Nephron (organoid): ENCODE measurements at regions not wholly inside any gene's neighbourhood (a gene's known extent, or its start where the extent isn't known, plus 50 kb on each side); places are given as distances from the start of the nearest gene placed in this dataset.

Experiments
- H3K27ac Mint-ChIP-seq, 3 experiments: 2 replicates each; pipeline ENCODE4 v1.8.0; 2020; ENCODE audit warnings: mixed read lengths in 3 of 3, mild to moderate bottlenecking in 2 of 3, moderate library complexity in 1 of 3
- H3K27me3 Mint-ChIP-seq: 2 replicates; pipeline ENCODE4 v1.8.0; 2021; ENCODE audit warnings: low read depth, mild to moderate bottlenecking, moderate library complexity, mixed read lengths
- H3K36me3 Mint-ChIP-seq: 2 replicates; pipeline ENCODE4 v1.8.0; 2020; ENCODE audit warnings: low read depth, mixed read lengths
- H3K4me1 Mint-ChIP-seq: 2 replicates; pipeline ENCODE4 v1.8.0; 2020; ENCODE audit warnings: mixed read lengths
- H3K4me3 Mint-ChIP-seq, 3 experiments: 2 replicates each; pipeline ENCODE4 v1.8.0; 2020; ENCODE audit warnings: mild to moderate bottlenecking in 3 of 3, mixed read lengths in 3 of 3, moderate library complexity in 2 of 3
- H3K9me3 Mint-ChIP-seq: 2 replicates; pipeline ENCODE4 v1.8.0; 2020; ENCODE audit warnings: mixed read lengths
- CTCF ChIP-seq, 3 experiments: fragments of 200-600 bp; sonication (generic); IDR thresholded peaks; one replicate each; pipeline ENCODE4 v1.5.0; 2021; ENCODE audit warnings: antibody characterized with exemption in 3 of 3; ENCODE audit not compliant: unreplicated experiment in 3 of 3

GRCh38 chr1:224509907-224510306 lies 75.3 kb upstream of the WDR26 start:
- no peak for TF ChIP-seq CTCF (IDR thresholded peaks at IDR 0.05; ENCODE audit: unreplicated experiment in 3 of 3)
- peak overlapping the region in 2 of 3 experiments; percentile 6 to 48 for H3K27ac Mint-ChIP-seq
- no peak overlapping the region for H3K4me3 Mint-ChIP-seq
- peaks cover 39% of the 10 kb centered on the region for H3K4me1 Mint-ChIP-seq
- H3K27me3 Mint-ChIP-seq, result peaks cover 4% of the 10 kb centered on the region
- H3K9me3 Mint-ChIP-seq, result no peaks in the 10 kb centered on the region
- no peaks in the 10 kb centered on the region for H3K36me3 Mint-ChIP-seq

- no peaks in the 10 kb centered on the region for H3K36me3 Mint-ChIP-seq
- no peaks in the 10 kb centered on the region for H3K9me3 Mint-ChIP-seq
- no peak for TF ChIP-seq CTCF (IDR thresholded peaks at IDR 0.05; ENCODE audit: unreplicated experiment in 3 of 3)
- H3K4me3 Mint-ChIP-seq, result no peak overlapping the region
- no peak overlapping the region for H3K27ac Mint-ChIP-seq
- peaks cover 4% of the 10 kb centered on the region for H3K27me3 Mint-ChIP-seq
- peaks cover 29% of the 10 kb centered on the region for H3K4me1 Mint-ChIP-seq
Measured at GRCh38 chr1:224510880-224511645, 76.5 kb upstream of the WDR26 start.

GRCh38 chr1:224512600-224513151 lies 78.1 kb upstream of the WDR26 start:
- Mint-ChIP-seq H3K27me3 (peaks cover 4% of the 10 kb centered on the region), H3K27ac (no peak overlapping the region), H3K4me1 (peaks cover 17% of the 10 kb centered on the region), H3K36me3 (no peaks in the 10 kb centered on the region), H3K9me3 (no peaks in the 10 kb centered on the region), H3K4me3 (no peak overlapping the region)
- no peak for TF ChIP-seq CTCF (IDR thresholded peaks at IDR 0.05; ENCODE audit: unreplicated experiment in 3 of 3)

GRCh38 chr1:224513383-224513782 lies 78.8 kb upstream of the WDR26 start:
- H3K27me3 Mint-ChIP-seq, result peaks cover 4% of the 10 kb centered on the region
- H3K4me3 Mint-ChIP-seq, result no peak overlapping the region
- peak overlapping the region; percentile 1 to 8 (median 1) for H3K27ac Mint-ChIP-seq
- H3K36me3 Mint-ChIP-seq, result no peaks in the 10 kb centered on the region
- no peak for TF ChIP-seq CTCF (IDR thresholded peaks at IDR 0.05; ENCODE audit: unreplicated experiment in 3 of 3)
- peaks cover 11% of the 10 kb centered on the region for H3K4me1 Mint-ChIP-seq
- no peaks in the 10 kb centered on the region for H3K9me3 Mint-ChIP-seq

- Mint-ChIP-seq H3K4me3 (no peak overlapping the region), H3K4me1 (peaks cover 7% of the 10 kb centered on the region), H3K9me3 (no peaks in the 10 kb centered on the region), H3K27me3 (peaks cover 4% of the 10 kb centered on the region), H3K36me3 (no peaks in the 10 kb centered on the region), H3K27ac (peak overlapping the region; percentile 1 to 8 (median 1))
- TF ChIP-seq CTCF (IDR thresholded peaks at IDR 0.05; ENCODE audit: unreplicated experiment in 3 of 3), result peak; percentile 92 to 97 (median 94)
Measured at GRCh38 chr1:224513787-224514209, 79.2 kb upstream of the WDR26 start.

GRCh38 chr1:224517171-224517570 lies 82.6 kb upstream of the WDR26 start:
- no peak overlapping the region for H3K27ac Mint-ChIP-seq
- H3K9me3 Mint-ChIP-seq, result no peaks in the 10 kb centered on the region
- H3K27me3 Mint-ChIP-seq, result no peaks in the 10 kb centered on the region
- TF ChIP-seq CTCF (IDR thresholded peaks at IDR 0.05; ENCODE audit: unreplicated experiment in 3 of 3), result no peak
- no peaks in the 10 kb centered on the region for H3K36me3 Mint-ChIP-seq
- peaks cover 7% of the 10 kb centered on the region for H3K4me1 Mint-ChIP-seq
- no peak overlapping the region for H3K4me3 Mint-ChIP-seq
